Naive B cell (primary cell): ENCODE measurements at regions not wholly inside any gene's neighbourhood (a gene's known extent, or its start where the extent isn't known, plus 50 kb on each side); places are given as distances from the start of the nearest gene placed in this dataset.
A peak's percentile ranks its signal among the peaks of the same experiment; 100 is the strongest.

Experiments
- ATAC-seq, 2 donors: fragments of 150-1000 bp; cut with Tn5 transposase; 2 replicates each; pipeline ENCODE4 v1.10.0; 2021; ENCODE audit warnings: low read depth in 2 of 2, mild to moderate bottlenecking in 2 of 2, moderate library complexity in 2 of 2
- DNase-seq: peaks from one replicate; pipeline ENCODE4 v3.0.0; 2022
- H3K27ac Mint-ChIP-seq, 6 donors: one replicate each; pipeline ENCODE4 v1.8.0; 2020 to 2022; ENCODE audit warnings: mild to moderate bottlenecking in 6 of 6, mixed read lengths in 6 of 6, moderate library complexity in 5 of 6, inconsistent platforms in 2 of 6
- H3K27me3 Mint-ChIP-seq, 3 donors: one replicate each; pipeline ENCODE4 v1.8.0; 2021 to 2022; ENCODE audit warnings: mixed read lengths in 3 of 3, mild to moderate bottlenecking in 1 of 3
- H3K36me3 Mint-ChIP-seq, 2 donors: one replicate each; pipeline ENCODE4 v1.8.0; 2020 to 2022; ENCODE audit warnings: mixed read lengths in 2 of 2, inconsistent platforms in 1 of 2, mild to moderate bottlenecking in 1 of 2
- H3K4me1 Mint-ChIP-seq, 3 donors: one replicate each; pipeline ENCODE4 v1.8.0; 2020 to 2022; ENCODE audit warnings: mixed read lengths in 3 of 3, inconsistent platforms in 1 of 3, mild to moderate bottlenecking in 1 of 3, moderate library complexity in 1 of 3
- H3K4me3 Mint-ChIP-seq, 8 donors: one replicate each; pipeline ENCODE4 v1.8.0; 2020 to 2022; ENCODE audit warnings: mild to moderate bottlenecking in 8 of 8, mixed read lengths in 8 of 8, moderate library complexity in 8 of 8, inconsistent platforms in 2 of 8
- H3K9me3 Mint-ChIP-seq, 7 donors: one replicate each; pipeline ENCODE4 v1.8.0; 2020 to 2022; ENCODE audit warnings: mixed read lengths in 7 of 7, mild to moderate bottlenecking in 5 of 7, inconsistent platforms in 2 of 7, moderate library complexity in 1 of 7

DNA sequence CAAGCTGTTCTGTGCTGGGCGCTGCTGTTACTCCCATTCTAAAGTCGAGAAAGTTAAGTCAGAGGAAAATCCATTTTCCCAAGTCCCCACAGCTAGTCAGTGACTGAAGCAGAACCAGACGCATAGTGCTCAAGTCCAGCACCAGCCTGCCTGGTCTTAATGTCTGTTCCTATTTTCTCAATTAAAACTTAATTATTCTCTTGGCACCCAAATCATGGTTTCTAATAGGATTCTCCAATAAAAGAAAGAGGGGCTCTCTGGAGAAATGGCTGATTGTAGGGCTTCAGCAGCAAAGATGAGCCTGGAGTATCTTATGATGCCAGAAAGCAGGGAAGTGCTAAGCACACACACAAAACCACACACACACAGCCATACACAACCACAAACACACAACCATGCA, 531.0 kb upstream of the SALL3 start:
- DNase-seq, result no peak
- no peak overlapping the region for H3K4me3 Mint-ChIP-seq
- peaks cover 0 to 5% (median 0%) of the 10 kb centered on the region in 7 donors for H3K9me3 Mint-ChIP-seq
- H3K27me3 Mint-ChIP-seq, result no peaks in the 10 kb centered on the region
- H3K27ac Mint-ChIP-seq, result no peak overlapping the region
- no peaks in the 10 kb centered on the region for H3K36me3 Mint-ChIP-seq
- no peak for ATAC-seq
- no peaks in the 10 kb centered on the region for H3K4me1 Mint-ChIP-seq

DNA sequence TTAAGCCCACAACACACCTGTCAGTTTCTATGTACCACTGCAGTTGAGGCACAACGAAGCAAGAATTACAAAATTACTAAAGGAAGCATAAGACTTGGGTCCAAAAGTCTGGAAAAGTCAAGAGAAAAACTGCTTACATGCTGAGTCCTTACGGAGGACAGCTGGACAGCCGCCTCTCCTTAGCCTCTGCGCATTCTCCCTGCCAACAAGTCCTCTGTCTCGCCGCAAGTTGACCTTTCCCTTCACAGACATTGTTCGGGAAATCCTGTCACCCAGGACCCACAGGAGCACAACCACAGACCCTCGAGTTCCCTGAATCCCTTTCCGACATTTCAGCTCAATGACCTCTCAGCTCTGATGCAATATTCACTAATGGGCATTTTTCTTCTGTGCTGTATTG, 525.4 kb upstream of the SALL3 start:
- ATAC-seq, result no peak
- Mint-ChIP-seq H3K27ac (no peak overlapping the region), H3K4me1 (no peaks in the 10 kb centered on the region), H3K4me3 (no peak overlapping the region), H3K27me3 (peaks cover 0 to 4% (median 0%) of the 10 kb centered on the region in 3 donors), H3K9me3 (peaks cover 0 to 1% (median 0%) of the 10 kb centered on the region in 7 donors), H3K36me3 (no peaks in the 10 kb centered on the region)
- DNase-seq, result no peak

DNA sequence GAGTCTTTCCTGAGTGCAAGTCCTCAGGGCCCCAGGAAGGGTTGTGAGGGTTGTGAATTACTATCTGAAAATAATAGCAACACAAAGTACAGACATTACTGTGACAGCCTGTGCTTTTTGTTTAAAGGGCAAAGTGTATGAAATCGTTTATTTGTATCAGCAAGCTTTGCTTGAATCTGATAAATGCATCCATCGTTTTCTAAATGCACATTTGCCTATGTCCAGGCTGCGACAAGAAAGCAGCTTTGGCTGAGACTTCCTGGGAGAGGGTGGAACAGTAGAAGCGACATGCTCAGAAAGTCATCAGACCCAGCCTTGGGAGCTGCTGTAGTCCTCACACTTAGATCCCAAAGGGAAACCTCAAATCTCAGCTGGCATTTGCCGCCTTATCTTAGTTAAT, 524.2 kb upstream of the SALL3 start:
- no peaks in the 10 kb centered on the region for H3K4me1 Mint-ChIP-seq
- peaks cover 0 to 4% (median 0%) of the 10 kb centered on the region in 3 donors for H3K27me3 Mint-ChIP-seq
- ATAC-seq (no peak), DNase-seq (no peak)
- no peaks in the 10 kb centered on the region for H3K9me3 Mint-ChIP-seq
- H3K4me3 Mint-ChIP-seq, result no peak overlapping the region
- no peak overlapping the region for H3K27ac Mint-ChIP-seq
- no peaks in the 10 kb centered on the region for H3K36me3 Mint-ChIP-seq

DNA sequence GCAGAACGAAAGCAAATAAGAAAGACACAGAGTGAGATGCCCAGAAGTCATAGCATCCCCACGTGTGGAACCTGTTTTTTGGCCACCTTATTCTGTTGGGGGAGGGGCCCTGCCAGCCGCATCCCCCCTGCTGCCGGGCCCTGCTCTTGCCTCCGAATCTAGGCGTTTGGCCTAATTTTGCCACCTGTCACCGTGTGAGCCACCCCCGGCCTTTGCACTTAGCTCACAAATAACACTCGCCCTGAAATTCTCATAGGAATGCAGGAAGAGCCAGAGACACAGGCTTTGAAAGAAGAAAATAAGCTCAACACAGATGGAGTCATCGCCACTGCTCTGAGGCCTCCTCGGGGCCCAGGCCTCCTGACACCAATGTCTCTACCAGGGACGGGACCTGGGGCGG, 522.6 kb upstream of the SALL3 start:
- Mint-ChIP-seq H3K4me1 (no peaks in the 10 kb centered on the region), H3K27ac (no peak overlapping the region)
- ATAC-seq, result no peak

DNA sequence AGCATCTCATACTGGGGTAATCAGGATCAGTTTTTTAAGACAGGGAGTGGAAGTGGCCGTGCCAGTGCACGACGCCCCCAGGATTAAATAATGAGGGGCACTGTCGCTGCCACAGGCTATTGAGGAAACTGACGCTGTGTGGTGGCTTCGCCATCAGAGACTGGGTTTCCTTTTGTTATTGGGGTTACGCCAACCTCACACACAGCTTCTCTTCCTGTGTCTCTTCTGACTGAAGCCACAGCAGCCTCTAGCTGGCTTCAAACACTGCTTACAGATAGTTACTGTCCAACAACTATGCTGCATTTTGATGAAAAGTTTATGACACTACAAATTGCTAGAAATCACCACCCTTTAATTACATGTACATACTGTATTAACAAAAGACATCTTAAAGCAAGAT, 521.9 kb upstream of the SALL3 start:
- Mint-ChIP-seq H3K36me3 (no peaks in the 10 kb centered on the region), H3K9me3 (peaks cover 0 to 8% (median 4%) of the 10 kb centered on the region in 7 donors), H3K27me3 (peaks cover 0 to 4% (median 0%) of the 10 kb centered on the region in 3 donors), H3K27ac (no peak overlapping the region), H3K4me3 (no peak overlapping the region), H3K4me1 (no peaks in the 10 kb centered on the region)
- ATAC-seq, result no peak
- no peak for DNase-seq

More for the DNA sequence above, 522.6 kb upstream of the SALL3 start:
- Mint-ChIP-seq H3K9me3 (peaks cover 0 to 7% (median 4%) of the 10 kb centered on the region in 7 donors), H3K4me3 (no peak overlapping the region), H3K27me3 (peaks cover 0 to 4% (median 0%) of the 10 kb centered on the region in 3 donors), H3K36me3 (no peaks in the 10 kb centered on the region)
- no peak for DNase-seq

DNA sequence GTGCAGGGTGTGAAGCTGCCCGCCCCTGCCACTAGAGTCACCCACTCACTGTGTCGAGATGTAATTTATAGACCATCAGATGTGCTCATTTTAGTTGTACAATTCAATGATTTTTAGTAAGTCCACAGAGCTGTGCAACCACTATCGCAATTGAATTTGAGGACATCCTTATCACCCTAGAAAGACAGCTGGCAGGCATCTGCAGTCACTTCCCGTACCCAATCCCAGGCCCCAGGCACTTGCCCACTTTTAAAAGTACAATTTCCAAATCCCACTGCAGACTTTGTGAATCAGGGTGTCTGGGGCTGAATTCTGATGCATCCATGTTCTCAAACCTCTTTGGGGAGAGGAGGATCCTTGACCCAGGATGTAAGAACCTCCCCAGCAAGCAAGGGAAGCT, 521.3 kb upstream of the SALL3 start:
- DNase-seq, result no peak
- Mint-ChIP-seq H3K27me3 (peaks cover 0 to 4% (median 0%) of the 10 kb centered on the region in 3 donors), H3K4me3 (no peak overlapping the region), H3K27ac (no peak overlapping the region), H3K36me3 (no peaks in the 10 kb centered on the region), H3K4me1 (no peaks in the 10 kb centered on the region), H3K9me3 (peaks cover 0 to 8% (median 4%) of the 10 kb centered on the region in 7 donors)
- no peak for ATAC-seq

DNA sequence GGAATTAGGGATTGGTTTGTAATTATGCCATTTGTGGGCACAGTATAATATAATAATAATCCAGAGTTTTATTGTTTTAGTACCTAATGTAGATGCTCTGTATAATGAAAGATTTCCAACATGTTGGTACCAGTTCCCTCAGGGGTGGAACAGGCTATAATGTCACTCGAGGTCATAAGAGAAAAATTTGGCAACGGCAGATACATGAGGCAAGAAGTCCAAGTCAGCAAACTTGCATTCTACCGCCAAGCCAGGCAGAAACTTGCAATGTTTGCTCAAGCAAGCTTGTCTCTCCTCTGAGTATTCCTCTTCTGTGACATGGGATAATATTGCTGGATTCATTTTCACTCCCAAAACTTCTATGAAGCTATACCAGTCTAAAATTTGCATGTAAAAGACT, 520.0 kb upstream of the SALL3 start:
- H3K4me3 Mint-ChIP-seq, result no peak overlapping the region
- peaks cover 4 to 17% (median 12%) of the 10 kb centered on the region in 7 donors for H3K9me3 Mint-ChIP-seq
- H3K36me3 Mint-ChIP-seq, result no peaks in the 10 kb centered on the region
- no peak for ATAC-seq
- no peak overlapping the region for H3K27ac Mint-ChIP-seq
- DNase-seq, result no peak
- no peaks in the 10 kb centered on the region for H3K4me1 Mint-ChIP-seq
- peaks cover 0 to 4% (median 0%) of the 10 kb centered on the region in 3 donors for H3K27me3 Mint-ChIP-seq

DNA sequence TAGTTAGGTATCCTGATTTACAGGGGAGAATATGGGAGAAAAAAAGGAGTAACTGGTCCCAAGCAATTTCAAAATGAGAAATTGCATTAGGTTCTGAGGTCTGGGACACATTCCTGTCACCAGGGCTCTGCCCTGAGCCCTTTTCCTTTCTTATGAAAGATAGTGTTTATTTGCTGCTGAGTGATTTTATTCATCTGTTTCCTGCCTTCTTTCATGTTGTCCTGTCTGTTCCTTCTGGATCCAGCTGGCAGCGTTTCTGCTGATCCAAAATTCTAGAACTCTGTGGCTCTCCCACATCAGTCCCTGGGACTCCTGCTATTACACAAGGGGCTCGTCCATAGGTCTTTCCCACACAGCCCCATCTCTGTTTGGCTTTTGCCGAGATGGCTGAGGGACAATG, 519.1 kb upstream of the SALL3 start:
- no peak overlapping the region for H3K4me3 Mint-ChIP-seq
- H3K36me3 Mint-ChIP-seq, result no peaks in the 10 kb centered on the region
- DNase-seq (no peak), ATAC-seq (no peak)
- peaks cover 0 to 4% (median 0%) of the 10 kb centered on the region in 3 donors for H3K27me3 Mint-ChIP-seq
- H3K9me3 Mint-ChIP-seq, result peaks cover 9 to 25% (median 14%) of the 10 kb centered on the region in 7 donors
- no peak overlapping the region for H3K27ac Mint-ChIP-seq
- no peaks in the 10 kb centered on the region for H3K4me1 Mint-ChIP-seq

DNA sequence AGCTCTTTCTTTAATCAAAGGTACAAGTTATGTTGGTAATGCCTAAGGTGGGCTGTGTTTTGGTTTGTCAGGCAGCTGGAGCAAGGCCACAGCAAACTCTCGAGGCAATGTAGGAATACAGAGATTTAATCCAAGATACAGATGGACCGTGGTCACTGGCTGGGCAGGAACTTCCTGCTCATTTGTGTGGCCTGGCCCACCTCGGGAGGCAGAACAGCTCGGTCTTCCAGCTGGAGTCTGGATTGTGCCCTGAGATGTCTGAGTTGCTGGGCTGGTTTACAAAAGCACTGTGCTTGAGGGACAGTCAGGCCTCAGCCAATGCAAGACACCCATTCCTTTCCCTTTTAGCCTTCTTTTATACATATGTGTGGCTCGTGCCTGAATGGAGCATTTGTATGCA, 506.1 kb upstream of the SALL3 start:
- Mint-ChIP-seq H3K36me3 (no peaks in the 10 kb centered on the region), H3K4me3 (no peak overlapping the region), H3K9me3 (peaks cover 0 to 15% (median 3%) of the 10 kb centered on the region in 7 donors), H3K27ac (peak overlapping the region in 1 of 6 donors; percentile 39), H3K4me1 (no peaks in the 10 kb centered on the region), H3K27me3 (peaks cover 0 to 8% (median 0%) of the 10 kb centered on the region in 3 donors)
- DNase-seq (no peak), ATAC-seq (no peak)

DNA sequence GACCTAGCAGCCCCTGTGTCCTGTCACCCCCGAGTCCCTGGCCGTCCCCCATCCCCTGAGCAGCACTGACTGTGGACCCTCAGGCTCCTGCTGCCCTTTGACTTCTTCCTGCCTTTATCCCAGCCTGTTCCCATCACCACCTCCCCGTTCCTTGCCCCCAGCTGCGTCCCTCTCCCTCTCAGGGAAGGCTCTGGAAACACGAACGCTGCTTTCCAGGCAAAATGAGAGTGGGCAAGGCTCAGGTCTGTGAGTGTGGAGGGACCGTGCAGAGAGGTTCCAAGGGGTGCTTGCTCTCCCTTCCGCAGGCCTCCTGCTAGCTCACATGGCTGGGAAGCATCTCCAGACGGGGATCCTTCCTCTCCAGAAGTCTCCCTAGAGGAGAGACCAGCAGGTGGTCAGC, 501.8 kb upstream of the SALL3 start:
- Mint-ChIP-seq H3K4me1 (no peaks in the 10 kb centered on the region), H3K9me3 (peaks cover 0 to 4% (median 3%) of the 10 kb centered on the region in 7 donors), H3K36me3 (no peaks in the 10 kb centered on the region), H3K27ac (no peak overlapping the region), H3K4me3 (no peak overlapping the region), H3K27me3 (peaks cover 0 to 4% (median 0%) of the 10 kb centered on the region in 3 donors)
- DNase-seq (no peak), ATAC-seq (no peak)

DNA sequence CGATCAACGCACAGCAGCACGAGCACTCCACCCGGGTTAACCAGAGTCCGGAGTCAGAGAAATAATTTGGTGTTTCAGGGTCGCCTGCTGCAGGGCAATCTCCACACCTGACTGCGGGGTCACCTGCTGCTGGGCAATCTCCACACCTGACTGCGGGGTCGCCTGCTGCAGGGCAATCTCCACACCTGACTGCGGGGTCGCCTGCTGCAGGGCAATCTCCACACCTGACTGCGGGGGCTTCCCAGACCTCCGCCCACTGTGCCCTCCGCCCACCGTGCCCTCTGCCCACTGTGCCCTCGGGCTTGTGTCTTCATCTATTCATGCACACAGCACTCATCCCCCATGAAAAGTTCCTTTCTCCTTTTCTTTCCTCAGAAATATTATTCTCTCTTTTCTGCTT, 500.2 kb upstream of the SALL3 start:
- ATAC-seq, result no peak
- no peaks in the 10 kb centered on the region for H3K4me1 Mint-ChIP-seq
- no peak for DNase-seq
- peaks cover 0 to 4% (median 2%) of the 10 kb centered on the region in 7 donors for H3K9me3 Mint-ChIP-seq
- H3K36me3 Mint-ChIP-seq, result no peaks in the 10 kb centered on the region
- no peak overlapping the region for H3K4me3 Mint-ChIP-seq
- peaks cover 0 to 4% (median 0%) of the 10 kb centered on the region in 3 donors for H3K27me3 Mint-ChIP-seq
- H3K27ac Mint-ChIP-seq, result no peak overlapping the region

DNA sequence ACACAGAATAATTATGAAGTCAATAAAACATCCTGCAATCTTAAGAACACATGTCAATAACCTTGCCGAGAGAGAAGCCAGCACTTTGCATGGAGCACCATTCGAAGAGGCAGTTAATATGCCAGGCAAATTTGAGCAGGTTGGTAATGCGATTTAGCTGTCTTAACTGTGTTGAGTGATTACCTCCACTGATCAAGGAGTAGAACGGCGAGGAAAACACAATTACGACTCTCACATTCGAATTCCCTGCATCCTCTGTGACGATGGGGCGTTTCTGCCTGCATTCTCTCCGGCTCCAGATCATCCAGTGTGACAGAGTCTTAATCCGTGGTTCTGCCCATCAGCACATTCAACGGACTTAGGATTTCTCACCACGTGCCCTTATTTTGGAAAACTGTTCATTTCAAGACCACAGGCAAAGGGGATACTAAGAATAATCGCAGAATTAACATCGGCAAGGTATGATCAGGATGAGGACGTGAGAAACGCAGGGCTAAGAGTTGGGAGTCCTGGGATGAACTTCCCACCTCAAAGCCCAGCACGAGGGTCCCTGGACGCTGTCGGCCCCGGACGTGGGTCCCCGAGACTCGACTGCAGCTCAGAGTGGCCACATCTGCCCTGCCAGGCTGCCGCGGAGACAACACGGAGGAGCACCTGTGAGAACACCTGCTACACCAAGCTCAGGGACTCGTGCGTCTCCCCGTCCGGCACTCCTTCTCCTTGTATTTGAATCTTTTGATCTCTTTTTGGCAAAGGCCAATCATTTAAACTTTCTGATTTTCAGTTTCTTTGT, 499.2 kb upstream of the SALL3 start:
- no peak overlapping the region for H3K4me3 Mint-ChIP-seq
- H3K9me3 Mint-ChIP-seq, result peaks cover 0 to 4% (median 2%) of the 10 kb centered on the region in 7 donors
- H3K27ac Mint-ChIP-seq, result no peak overlapping the region
- H3K27me3 Mint-ChIP-seq, result peaks cover 0 to 4% (median 0%) of the 10 kb centered on the region in 3 donors
- H3K36me3 Mint-ChIP-seq, result no peaks in the 10 kb centered on the region
- no peaks in the 10 kb centered on the region for H3K4me1 Mint-ChIP-seq
- ATAC-seq (no peak), DNase-seq (no peak)

DNA sequence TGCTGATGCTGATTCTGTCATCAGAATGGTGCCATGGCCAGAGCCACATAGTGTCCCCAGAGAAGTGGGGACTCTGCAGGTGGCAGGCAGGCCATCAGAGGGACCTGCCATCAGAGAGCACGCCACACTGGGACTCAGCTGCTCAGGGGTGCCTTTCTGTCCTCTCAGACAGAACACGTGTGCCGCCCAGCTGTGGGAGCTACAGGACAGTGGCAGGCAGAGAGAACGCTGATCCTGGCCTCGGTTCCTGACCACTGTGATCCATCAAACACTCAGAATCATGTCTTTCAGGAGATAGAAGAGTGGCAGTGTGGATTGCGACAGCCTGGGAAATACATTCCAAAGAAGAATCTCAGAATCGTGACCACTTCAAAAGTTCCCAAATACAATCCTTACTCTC, 497.2 kb upstream of the SALL3 start:
- peaks cover 0 to 5% (median 3%) of the 10 kb centered on the region in 7 donors for H3K9me3 Mint-ChIP-seq
- ATAC-seq, result no peak
- DNase-seq, result no peak
- peaks cover 0 to 5% of the 10 kb centered on the region in 2 donors for H3K36me3 Mint-ChIP-seq
- H3K27me3 Mint-ChIP-seq, result no peaks in the 10 kb centered on the region
- H3K4me3 Mint-ChIP-seq, result no peak overlapping the region
- H3K4me1 Mint-ChIP-seq, result no peaks in the 10 kb centered on the region
- H3K27ac Mint-ChIP-seq, result no peak overlapping the region

DNA sequence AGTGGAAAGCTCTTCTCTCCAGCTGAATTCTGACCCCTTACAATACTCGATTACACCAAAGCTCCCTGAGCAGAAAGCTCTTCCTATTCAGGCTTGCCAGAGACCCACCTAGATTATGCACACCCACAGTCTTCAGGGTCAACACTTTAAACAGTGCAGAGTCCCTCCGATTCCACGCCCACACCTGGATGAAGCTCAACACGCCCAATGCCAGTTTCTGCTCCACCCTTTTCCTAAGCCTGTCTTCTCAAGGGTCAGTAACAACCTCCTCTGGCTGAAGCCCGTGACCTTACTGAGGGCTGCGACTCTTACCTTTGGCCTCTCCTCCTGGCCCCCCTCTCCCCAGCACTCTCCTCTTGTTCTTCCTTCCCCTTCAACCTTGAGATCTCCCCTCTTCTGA, 492.0 kb upstream of the SALL3 start:
- H3K9me3 Mint-ChIP-seq, result peaks cover 3 to 27% (median 7%) of the 10 kb centered on the region in 7 donors
- no peaks in the 10 kb centered on the region for H3K27me3 Mint-ChIP-seq
- no peak overlapping the region for H3K4me3 Mint-ChIP-seq

More for the DNA sequence above, 492.0 kb upstream of the SALL3 start:
- Mint-ChIP-seq H3K27ac (no peak overlapping the region), H3K36me3 (peaks cover 0 to 5% of the 10 kb centered on the region in 2 donors), H3K4me1 (no peaks in the 10 kb centered on the region)
- ATAC-seq (no peak), DNase-seq (no peak)
